Caki2 (cell line): ENCODE measurements at regions not wholly inside any gene's neighbourhood (a gene's known extent, or its start where the extent isn't known, plus 50 kb on each side); places are given as distances from the start of the nearest gene placed in this dataset.
"Not testable (repeated sequence)": the region's sequence is repeated elsewhere in the genome, so short reads cannot be mapped to it uniquely, and the experiment has no call there.

Source experiments
- DNase-seq: peaks from one replicate; pipeline ENCODE4 v3.0.0-alpha.2; 2015; ENCODE audit warnings: low read depth
- in situ Hi-C: cut with HindIII; loops from 2 replicates; pipeline ENCODE4 v1.10.0; 2016; ENCODE audit warnings: low sequenced_read_pairs, low pct_unique_long_range_greater_than_20kb, mixed read lengths

DNA sequence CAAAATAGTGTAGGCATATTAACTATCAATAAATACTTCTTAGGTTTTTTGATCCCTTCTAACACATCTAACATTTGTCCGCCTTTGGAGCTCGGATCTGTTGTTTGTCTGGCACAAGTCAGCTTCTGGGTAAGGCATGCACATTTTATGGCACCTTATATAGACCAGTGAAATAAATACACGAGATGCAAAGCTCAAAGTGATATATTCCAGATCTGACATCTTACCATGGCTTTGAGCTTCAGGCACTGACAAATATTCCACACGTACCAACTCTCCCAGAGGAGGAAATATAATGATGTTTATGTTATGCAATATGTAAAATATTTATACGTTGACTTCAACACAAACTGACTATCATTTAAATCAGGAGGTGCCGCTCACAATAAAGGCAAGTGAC, 430.1 kb upstream of the SMIM21 start:
- in situ Hi-C loops: no loop called here
- DNase-seq: no peak

DNA sequence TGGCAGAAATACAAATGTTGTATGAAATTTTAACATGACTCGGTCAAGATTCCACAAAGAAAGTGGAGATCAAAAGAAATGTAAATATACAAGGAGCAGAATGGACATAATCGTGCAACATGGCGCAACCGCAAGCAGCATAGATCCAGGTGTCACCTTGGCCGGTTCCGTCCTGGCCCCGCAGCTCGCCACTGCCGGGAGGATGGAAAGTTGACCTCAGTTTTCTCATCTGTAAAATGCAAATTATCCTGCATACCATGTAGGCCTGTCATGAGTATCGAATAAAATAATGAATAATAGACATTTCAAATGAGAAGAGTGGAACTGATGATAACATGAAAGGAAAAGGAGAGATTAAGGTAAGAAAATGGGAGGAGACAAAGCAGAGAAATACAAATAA, 427.3 kb upstream of the SMIM21 start:
- no peak for DNase-seq
- in situ Hi-C loops: no loop called here

DNA sequence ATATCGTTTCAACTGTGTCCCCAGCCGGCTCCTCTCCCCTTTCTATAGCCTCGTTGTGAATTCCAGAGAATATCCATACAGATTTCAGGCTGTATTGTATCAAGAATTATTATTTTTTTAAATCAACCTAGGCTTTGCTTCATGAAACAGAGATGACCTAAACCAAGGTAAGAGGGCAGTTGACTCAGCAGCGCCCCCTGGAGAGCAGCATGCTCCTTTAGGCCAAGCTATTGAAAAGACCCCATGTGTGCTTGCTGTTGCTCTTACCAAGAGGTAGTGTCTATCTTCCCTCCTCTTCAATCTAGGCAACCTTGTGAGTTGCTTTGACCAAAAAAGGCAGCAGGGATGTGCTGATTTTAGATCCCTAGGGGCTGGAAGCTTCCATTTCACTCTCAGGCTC, 426.7 kb upstream of the SMIM21 start:
- DNase-seq: no peak
- in situ Hi-C loops: no loop called here

DNA sequence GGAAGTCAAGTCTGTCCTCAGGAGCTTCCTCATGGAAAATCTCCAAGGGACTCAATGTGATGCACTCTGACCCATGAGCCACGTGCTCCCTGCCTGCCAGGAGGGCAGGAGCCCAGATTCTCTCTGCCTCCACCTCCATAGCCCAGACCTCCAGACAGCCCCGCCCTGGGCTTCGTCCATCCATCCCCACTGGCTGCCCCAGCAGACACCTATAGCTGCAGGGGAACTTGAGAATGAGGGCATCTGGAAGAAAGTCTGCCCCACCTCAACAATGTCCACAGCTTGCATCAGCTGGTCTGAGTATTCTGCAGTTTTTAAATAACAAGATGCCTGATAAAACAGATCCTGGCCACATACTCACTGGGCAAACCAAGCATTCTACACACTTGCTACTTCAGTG, 418.8 kb upstream of the SMIM21 start:
- DNase-seq: no peak
- in situ Hi-C loops: no loop called here

DNA sequence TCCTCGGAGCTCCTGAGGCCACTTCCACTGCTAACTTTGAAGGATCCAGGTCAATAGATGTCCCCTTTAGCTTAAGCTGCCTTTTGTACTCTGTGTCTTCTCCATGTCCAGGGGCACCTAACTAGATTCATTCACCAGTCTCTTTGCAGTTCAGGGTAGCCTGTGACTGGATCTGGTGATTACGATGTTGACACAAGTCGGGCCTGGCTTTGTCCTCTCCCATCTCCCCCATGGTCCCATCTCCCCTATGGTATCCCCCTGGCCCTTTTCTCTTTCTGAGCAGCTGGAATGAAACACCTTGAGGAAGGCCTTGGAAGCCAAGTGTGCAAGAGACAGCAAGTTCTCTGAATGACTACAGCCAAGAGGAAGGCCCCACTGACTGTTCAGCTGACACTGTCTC, 417.9 kb upstream of the SMIM21 start:
- no peak for DNase-seq
- in situ Hi-C loops: no loop called here

DNA sequence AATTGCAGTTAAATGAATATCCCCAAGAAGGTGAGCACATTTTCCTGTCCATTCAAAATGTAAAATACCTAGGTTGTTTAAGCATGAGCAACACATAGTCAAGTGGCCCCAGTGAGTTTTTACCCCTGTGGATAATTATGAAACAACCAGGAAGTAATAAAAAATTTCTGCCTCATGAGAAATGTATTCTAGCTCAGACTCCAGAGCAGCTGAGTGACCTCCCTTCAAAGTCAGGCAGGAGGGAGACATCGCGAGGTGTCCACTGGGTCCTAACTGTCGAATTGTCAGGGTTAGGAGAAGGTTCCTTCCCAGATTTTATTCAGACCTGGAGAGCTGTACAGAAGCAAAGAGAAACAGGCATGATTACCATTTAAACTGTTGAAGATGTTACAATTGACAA, 416.6 kb upstream of the SMIM21 start:
- in situ Hi-C loops: no loop called here
- DNase-seq: no peak

DNA sequence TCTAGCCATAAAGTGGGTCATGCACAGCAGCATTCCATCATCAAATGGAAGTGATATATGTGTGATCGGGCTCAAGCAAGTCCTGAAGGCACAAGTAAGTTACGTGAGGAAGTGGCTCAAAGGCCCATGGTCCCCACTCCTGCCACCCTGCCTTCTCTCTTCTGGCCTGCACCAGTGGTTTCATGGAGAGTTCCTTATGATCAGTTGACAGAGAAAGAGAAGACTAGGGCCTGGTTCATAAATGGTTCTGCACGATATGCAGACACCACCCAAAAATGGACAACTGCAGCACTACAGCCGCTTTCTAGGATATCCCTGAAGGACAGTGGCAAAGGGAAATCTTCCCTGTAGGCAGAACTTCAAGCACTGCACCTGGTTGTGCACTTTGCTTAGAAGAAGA, 412.6 kb upstream of the SMIM21 start:
- in situ Hi-C loops: no loop called here
- no peak for DNase-seq

DNA sequence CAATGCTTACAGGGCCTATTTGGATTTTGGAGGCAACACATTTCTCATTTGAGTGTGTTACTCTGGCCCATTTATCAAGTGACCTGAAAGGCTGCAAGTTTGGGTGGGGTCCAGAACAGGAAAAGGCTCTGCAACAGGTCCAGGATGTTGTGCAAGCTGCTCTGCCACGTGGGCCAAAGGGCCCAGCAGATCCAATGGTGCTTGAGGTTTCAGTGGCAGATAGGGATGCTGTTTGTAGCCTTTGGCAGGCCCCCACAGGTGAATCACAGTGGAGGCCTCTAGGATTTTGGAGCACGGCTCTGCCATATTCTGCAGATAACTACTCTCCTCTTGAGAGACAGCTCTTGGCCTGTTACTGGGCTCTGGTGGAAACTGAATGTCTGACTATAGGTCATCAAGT, 412.2 kb upstream of the SMIM21 start:
- DNase-seq, in situ Hi-C loops: not testable (repeated sequence)

DNA sequence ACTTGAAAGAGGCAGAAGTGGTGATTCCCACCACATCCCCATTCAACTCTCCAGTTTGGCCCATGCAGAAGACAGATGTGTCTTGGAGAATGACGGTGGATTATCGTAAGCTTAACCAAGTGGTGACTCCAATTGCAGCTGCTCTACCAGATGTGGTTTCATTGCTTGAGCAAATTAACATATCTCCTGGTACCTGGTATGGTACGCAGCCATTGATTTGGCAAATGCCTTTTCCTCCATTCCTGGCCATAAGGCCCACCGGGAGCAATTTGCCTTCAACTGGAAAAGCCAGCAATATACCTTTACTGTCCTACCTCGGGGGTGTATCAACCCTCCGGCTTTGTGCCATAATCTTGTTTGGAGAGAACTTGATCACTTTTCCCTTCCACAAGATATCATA, 411.5 kb upstream of the SMIM21 start:
- in situ Hi-C loops: no loop called here
- DNase-seq: no peak

DNA sequence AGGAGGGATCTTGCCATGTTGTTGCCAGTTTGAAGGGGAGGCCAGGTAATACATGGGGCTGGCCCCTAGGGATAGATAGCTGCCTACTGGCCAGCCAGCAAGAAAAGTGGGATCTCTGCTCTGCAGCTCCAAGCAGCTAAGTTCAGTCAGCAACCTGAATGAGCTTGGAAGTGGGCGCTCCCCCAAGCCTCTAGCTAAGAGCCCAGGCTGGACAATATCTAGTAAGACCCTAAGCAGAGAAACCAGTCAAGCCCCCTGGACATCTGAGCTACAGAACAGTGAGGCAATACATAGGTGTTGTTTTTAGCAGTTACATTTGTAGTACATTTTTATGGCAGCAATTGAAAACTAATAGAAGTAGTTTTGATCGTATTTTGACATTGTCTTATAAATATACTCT, 409.8 kb upstream of the SMIM21 start:
- in situ Hi-C loops: no loop called here
- DNase-seq: no peak

DNA sequence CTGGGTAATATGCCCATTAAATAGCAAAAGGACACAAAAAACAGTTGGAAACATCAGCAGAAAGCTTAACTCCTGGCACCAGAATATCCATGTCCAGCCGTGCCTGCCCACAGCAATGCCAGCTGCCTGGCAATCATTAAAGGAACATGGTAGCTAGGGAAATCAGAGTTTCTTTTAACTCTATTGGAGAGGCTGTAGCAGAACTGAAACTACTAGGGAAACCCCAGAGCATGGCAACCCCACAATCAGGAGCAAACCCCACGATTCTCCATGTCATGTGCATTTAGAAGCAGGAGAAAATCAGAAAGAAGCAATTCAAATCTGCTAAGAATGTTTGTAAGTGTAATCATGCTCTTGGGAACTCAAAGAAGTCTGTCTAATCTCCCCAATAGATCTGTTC, 409.0 kb upstream of the SMIM21 start:
- DNase-seq: no peak
- in situ Hi-C loops: no loop called here

DNA sequence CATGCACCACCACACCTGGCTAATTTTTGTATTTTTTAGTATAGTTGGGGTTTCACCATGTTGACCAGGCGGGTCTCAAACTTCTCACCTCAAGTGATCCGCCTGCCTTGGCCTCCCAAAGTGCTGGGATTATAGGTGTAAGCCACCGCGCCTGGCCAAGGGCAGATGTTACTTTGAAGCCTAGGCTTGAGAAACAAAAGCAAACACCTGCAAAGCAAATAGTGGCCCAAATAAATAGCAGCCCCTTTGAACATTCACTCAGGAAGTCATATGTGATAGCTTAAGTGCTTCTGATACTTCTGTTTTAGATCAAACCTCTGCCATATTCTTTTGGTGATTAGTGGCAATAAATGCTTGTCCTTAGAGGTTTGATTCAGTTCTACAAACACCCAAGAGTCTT, 404.5 kb upstream of the SMIM21 start:
- in situ Hi-C loops: no loop called here
- no peak for DNase-seq

DNA sequence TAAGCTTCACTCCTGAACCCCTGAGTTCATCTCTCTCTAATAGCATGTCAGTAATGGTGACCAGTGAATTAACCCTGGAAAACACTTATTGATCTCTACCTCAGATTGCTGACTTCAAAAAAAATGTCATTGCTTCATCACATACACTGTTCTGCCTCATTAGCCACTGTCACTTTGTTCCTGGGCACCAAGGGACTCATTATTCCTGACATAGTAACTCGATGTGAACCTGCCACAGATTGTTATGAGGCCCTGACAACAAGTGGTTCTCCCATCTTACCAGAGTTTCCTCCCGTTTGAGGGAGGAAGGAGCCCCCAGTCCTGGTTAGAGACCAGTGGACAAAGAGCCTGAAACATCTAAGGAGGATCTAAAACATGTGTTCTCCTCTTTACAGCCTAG, 403.3 kb upstream of the SMIM21 start:
- in situ Hi-C loops: no loop called here
- no peak for DNase-seq

DNA sequence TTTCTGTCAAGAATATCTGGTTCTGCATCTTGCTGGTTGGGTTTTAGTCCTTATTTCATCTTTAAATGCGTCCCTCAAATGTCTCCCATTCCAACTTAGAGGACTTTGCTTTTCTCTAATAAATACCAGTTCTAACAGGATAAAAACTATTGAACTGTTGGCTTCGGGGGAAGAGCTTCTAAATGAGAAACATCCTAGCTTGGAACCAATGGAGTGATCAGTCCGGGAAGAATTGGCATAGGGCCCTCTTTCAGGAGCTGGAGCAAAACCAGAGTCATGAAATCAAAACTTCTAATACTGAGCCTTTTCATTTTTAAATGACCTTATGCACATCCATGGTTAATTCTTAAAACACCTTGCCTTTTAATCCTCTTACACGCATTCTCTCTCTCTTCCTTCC, 401.6 kb upstream of the SMIM21 start:
- no peak for DNase-seq
- in situ Hi-C loops: no loop called here

DNA sequence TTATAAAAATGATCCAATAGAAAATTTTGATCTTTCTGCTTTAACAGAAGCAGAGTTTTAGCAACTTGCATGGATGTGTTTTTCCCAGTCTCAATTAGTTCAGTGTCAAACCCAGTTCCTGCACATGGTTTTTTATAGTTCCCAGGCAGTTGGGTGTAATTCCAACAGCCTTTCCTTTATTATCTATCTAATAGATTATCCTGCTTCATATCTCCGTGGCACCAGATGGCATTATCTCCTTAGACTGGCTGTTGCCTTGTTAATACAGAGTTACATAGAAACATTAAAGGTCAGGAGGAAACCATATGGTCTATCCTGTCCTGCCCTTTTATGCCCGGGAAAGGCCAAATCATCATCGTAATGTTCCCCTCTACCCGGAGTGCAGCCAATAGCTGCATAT, 400.9 kb upstream of the SMIM21 start:
- in situ Hi-C loops: no loop called here
- no peak for DNase-seq

DNA sequence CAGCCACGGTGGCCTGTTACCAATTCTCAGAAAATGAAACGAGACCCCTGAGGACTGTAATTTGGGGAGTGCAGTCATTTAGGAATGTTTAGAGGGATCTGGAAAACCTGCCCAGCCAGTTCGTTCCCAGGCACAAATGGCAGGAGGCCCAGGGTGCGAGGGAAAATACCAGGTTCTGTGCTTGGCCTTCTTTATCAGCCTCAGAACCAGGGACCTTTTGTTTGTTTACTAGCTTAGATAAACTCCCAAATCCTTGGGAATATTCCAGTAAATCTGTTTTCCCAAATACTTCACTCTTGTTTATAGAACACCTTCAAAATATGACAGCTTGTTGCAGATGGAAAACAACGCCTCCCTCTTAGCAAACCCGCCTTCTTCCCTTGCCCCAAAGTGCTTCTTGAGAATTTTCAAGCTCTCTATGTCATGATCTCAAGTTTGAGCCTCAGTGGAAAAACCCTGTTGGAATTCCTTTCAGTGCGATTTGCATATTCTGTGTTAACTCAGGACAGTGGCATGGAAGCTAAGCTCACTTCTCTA, 400.3 kb upstream of the SMIM21 start:
- in situ Hi-C loops: no loop called here
- no peak for DNase-seq

DNA sequence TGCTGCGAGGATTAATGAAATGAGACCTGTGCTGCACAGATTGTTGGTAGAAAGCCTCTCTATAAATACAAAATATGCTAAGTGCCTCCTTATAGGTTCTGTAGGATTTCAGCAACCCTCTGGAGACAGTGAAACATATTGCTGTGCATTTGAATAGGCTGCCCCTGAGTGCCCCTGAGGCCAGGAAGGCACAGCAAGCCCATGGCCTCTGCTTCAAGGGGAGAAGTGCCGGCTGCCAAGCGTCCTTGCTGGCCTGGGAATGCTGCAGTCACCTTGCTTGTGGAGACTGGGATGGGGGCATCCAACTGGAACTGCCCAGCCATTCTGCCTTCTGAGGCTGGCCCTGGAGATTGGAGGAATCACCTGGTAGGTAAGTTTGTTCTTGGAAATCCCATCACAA, 397.2 kb upstream of the SMIM21 start:
- in situ Hi-C loops: no loop called here
- DNase-seq: no peak

DNA sequence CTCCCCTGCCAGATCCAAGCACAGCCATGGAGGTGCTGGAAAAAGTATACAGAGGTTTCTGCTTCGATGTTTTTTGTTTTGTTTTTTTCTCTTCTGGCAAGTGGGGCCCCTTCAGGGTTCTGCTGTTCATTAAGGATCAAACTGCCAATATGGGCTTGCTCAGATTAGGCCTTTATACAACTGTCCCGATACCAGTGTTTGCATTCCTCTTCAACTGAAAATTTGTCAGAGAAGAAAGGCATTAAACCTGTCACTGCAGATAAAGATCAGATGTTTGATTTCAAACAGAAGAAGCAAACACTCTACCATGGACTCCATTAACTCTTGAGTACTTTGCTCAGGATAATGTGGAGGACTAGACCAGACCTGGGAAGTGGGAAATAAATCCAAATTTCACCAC, 396.0 kb upstream of the SMIM21 start:
- in situ Hi-C loops: no loop called here
- DNase-seq: no peak

DNA sequence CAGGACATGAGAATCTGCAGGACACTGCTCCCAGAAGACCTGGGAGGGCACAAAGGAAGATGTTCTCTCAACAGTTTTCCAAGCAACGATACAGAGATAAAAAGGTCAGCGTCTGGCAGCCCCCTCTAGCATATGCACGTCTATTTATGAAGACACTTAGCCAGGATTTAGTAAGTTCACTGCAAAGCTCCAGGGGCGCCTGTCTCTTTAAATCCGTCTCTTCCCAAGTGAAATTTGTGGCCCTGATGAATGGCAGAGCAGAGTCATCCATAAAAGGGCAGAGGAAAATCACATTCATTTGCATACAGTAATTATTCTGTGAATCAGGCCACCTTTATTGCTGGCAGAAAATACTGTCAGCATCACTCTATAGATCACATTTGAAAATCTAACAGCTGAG, 390.9 kb upstream of the SMIM21 start:
- in situ Hi-C loops: no loop called here
- no peak for DNase-seq

DNA sequence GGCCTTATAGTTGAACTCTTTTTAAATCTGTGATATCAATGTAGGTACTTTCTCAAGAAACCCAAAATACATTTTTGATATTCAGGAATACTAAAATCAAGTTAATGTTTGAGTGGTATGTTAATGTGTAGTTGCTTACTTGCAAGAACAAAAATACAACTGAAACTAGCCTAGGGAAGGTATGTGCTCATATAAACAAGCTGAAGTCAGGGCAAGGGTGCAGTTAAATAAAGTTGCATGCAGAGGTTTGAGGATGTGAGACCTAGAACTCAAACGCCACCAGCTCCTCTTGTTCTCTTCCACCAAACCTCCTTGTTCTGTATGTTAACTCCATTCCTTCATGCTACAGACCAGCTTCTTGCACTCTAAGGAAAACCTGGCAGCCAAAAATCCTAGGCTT, 388.3 kb upstream of the SMIM21 start:
- no peak for DNase-seq
- in situ Hi-C loops: no loop called here

DNA sequence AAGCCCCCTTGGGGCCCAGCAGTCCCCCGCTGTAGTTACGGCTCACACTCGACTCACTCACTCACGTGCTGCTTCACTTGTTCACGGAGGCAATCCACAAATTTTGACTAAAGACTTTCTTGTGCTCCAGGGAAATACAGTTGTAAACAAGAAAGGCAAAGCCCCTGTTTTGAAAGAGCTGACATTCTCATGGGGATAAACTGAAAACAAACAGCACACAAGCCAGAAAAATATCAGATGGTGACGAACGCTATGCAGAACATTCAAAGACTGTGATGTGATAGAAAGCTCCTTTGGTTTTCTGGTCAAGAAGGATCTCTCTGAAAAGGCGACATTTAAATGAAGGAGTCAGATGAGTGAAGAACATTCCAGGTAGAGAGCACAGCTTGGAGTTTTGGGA, 385.3 kb upstream of the SMIM21 start:
- in situ Hi-C loops: no loop called here
- no peak for DNase-seq
